Smooth muscle cell of the brain vasculature (primary cell): ENCODE measurements at regions not wholly inside any gene's neighbourhood (a gene's known extent, or its start where the extent isn't known, plus 50 kb on each side); places are given as distances from the start of the nearest gene placed in this dataset.

ENCODE experiments used
- DNase-seq: peaks from one replicate; pipeline ENCODE4 v3.0.0-alpha.2; 2012; ENCODE audit warnings: low read depth, low spot score

DNA sequence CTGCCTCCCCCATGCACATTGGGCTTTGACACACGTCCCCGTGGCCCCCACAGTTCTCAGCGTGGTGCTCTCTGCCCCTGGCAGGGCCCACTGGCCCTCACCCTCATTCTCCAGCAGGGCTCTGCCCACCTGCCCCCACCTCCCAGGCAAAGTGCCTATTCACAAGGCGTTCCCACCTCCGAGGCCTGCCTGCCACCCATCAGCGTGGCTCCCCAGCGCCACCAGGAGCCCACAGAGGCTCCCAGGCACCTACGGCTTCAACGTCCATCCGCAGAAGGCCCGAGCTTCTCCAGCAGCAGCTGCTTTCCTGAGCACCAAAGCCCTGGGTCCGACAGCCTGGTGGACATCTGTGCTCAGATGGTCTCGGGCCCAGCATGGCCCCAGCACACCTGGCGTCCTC lies 211.8 kb upstream of the PPP2R2D start:
- no peak for DNase-seq

DNA sequence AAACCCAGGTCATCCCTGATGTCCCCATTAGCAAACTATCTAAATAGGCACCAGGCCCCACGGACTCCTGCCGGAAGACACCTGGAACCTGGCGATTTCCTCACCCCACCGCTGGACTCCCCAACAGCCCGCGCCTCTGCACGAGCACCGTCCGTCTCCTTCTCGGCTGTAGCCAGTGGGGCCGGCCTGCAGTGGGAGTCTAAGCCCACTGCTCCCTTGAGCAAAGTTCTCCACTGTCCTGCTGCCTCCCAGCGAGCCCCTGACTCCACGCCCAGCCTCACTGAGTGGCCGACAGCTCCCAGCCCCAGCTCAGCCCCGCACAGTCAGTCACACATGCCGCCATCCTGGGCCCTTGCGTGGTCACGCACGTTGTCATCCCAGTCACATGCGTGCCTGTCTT lies 211.3 kb upstream of the PPP2R2D start:
- DNase-seq: no peak

DNA sequence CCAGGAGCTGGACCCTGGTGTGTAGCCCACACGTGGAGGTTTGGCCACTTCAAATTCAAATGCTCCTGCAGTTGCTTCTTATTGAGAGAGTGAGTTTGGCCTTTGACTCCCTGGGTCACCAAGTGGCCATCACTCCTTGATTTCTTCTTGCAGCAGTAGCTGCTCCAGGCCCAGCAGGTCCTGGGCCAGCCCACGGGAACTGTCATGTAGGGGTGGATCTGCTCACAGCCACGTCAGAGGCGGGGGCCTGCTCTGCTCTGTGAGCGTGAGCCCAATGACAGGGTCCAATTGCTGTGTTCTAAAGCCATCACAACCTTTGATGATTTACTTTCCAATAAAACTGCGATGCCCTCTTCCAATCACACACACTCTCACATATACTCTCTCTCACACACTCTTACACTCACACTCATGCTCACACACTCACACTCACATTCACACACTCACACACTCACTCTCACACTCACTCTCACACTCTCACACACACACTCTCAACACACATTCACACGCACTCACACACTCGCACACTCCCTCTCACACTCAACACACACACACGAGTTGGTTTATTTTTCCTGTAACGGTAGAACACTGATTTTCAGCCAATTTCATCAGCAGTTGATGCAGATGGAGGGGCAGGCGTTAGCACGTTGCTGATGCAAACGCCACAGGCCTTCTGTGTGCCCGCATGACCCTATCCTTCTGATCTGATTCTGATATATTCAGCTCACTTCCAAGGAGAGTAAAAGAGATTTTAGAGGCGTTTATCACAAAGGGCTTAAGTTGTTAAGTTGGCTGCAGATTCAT lies 210.7 kb upstream of the PPP2R2D start:
- DNase-seq: no peak

DNA sequence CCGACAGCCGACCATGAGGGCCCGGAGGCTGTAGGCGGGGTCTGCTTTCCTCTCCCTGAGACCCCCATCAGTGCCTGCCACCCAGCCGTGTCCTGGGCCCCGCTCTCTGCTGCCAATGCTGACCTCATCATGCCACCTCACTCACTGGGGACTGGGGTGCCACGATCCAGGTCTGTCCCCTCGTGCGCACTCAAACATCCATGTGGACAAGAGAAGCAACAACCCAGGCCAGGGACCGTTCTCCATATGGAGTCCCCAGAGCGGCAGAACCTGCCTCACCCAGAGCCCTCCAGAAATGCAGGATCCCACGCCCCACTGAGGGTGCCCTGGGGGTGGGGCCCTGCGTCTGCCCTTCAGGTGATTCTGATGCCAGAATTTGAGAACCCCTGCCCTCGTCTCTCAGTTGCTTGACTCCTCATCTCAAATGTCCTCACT lies 210.0 kb upstream of the PPP2R2D start:
- no peak for DNase-seq

DNA sequence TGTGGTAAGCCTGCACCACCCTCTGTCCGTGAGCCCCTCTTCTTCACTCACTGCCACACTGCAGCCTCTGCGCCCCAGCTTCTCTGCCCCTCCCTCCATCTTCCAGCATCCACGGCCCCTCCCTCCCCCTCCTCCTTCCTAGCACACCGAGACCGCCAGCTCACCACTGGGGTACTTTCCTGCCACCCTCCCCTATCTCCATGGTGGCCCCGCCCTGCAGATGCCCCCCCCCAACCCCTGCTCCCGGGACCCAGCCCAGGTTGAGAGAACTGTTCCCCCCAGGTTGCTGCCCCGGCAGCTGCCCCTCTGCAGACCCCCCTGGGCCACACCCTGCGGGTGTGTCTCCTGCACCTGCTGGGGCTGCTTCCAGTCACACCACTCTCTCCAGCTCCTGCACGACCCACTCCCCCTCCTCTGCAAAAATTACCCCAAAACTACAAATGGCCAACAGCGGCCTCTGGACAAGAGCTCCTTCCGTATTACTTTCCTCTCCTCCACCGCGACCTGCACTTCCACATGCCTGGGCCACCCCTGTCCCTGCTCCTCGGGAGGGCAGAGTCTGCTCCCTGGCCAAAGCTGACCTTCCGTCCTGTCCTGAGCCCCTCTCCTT lies 209.2 kb upstream of the PPP2R2D start:
- no peak for DNase-seq

DNA sequence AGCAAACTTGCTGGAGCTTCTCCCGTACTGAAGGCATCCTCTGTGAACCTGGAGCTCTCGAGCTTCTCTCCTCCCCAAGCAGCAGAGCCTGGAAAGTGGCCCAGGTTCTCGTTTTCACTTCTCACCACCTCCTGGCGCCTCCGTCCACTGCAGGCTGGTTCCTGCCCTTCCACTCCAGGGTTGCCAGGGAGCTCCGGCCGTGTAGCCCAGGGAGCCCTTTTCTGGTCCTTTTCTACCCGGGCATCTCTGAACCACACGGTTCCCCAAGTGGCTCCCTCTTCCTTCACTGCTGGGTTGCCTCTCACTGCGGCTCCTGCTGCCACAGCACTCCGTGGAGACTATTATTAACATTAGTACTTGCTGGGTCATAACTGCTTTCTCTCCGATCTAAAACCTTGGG lies 208.6 kb upstream of the PPP2R2D start:
- DNase-seq: no peak

DNA sequence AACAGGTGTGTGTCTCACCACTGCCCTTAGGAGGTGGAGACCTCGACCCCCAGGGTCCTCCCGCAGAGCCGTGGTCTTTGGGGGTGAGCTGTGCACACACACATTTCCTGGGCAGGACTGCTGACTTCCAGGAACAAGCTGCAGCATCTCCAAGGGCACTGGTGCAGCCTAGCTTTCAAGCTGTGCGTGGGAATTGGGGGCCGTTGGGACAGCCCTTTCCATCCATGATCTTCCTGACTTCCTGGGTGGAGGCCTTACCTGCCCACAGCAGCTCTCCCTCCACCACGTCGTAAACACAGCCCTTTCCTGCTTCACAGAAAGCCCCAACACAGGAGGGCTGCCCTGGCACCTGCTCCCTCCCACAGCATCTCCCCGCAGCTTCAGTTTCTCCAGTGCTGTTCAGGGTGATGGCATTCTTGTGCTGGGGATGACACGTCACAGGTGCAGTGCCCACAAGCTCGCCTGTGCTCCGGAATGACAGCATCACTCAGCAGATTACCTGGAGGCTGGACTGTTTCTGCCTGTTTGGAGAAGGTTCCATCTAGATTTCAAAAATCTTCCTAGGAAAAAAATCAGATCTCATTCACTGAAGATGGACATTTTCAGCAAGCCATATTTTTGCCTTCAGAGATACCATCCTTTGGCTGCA lies 208.0 kb upstream of the PPP2R2D start:
- no peak for DNase-seq

DNA sequence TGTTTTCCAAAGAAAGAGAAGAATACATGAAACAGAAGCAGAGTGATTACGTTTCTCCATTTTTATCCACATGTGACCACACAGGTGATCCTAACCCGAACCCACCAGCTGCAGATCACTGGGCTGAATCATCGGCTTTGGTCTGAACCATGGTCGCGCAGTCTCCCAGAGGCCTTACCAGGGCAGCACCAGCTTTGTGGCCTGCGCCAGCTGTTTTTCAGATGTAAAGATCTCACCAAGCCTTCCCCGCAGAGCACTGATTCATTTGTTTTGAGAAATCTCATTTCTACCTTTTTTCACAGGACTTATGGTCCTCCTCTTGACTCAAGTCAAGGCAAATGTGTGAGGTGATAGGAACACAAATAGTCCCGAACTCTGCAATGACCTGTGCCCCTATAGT lies 207.0 kb upstream of the PPP2R2D start:
- DNase-seq: no peak

DNA sequence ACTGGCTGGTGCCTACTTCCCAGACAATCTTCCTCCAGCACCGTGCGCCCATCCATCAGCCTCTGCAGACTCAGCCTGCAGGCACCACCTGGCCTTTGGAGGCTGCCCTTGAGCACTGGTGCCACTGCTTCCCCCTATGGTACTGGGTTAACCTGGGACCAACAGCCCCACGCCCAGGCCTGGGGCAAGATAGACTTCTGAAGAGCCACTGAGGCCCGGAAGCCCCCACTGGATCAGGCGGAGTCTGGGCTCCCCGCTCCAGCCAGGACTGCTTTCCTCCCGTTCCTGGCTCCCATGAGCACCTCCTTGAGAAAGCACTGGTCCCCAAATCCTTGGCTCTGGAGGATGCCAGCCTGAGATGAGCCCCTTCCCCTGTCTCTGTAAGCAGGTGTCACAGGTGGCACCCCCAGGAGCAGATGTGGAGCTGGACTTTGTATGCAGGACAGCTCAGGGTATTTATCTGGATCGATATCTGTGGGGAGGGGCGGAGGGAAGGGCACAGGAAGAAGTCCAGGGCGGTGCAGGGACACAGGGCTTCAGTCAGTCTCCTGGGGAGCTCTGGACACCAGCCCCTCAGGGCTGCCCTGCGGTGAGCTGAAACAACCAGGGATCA lies 206.5 kb upstream of the PPP2R2D start:
- DNase-seq: no peak

DNA sequence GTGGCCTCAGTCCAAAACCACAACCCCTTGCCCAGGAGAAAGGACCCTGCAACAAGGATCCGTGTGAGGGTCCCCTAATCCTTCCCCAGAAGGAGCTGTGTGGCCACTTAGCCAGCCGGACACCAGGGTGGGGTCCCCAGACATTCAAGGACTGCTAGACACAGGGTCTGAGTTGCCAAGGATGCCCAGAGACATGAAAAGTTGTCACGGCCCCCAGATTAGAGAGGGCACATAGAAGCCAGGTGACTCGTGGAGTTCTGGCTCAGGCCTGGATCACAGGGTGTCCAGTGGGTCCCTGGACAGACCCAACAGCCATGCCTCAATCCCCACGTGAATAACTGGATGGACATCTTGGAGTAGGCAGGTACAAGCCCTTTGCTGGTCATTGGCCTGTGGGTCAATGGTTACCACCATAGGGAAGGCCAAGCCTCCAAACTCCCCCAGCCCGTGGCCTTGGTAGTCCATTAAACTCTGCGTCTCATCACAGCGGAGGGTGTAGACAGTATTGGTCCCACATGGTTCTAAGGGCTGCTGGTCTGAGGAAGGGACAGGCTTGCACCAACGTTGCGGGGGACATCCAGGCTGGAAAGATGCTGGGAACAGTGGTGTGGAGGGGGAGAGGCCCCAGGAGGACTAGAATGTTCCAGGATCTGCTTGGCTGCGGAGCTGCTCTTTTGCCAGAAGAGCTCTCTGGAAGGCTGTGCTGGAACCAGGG lies 205.9 kb upstream of the PPP2R2D start:
- no peak for DNase-seq

DNA sequence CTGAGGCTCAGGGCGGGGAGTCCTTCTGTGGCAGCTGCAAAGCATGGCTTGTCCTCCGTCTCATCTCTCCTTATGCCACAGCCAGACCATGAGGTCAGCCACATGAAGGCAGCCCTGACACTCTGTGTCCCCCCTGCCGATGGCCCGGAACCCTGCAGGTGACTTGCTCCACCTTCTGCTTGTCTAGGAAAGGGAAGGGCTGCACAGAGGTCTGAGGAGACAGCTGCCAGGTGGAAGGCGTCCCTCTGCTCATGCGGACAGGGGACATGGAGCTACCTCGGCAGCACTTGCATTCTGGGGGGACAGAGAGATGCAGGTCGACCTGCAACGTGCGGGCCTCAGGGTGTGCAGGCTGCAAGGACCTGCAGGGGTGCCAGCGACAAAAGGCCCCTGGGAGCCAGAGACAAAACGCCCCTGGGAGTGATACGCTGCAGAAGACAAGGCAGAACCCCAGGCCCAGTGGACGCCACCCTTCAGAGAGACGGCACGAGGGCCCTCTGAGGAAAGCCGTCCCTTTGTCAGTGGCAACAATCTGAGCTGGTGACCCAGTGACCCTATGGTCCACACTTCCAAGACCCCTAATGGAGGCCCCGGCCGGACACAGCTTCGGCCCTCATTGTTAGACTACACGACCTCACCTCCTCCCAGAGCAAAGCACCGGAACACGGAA lies 205.2 kb upstream of the PPP2R2D start:
- no peak for DNase-seq

DNA sequence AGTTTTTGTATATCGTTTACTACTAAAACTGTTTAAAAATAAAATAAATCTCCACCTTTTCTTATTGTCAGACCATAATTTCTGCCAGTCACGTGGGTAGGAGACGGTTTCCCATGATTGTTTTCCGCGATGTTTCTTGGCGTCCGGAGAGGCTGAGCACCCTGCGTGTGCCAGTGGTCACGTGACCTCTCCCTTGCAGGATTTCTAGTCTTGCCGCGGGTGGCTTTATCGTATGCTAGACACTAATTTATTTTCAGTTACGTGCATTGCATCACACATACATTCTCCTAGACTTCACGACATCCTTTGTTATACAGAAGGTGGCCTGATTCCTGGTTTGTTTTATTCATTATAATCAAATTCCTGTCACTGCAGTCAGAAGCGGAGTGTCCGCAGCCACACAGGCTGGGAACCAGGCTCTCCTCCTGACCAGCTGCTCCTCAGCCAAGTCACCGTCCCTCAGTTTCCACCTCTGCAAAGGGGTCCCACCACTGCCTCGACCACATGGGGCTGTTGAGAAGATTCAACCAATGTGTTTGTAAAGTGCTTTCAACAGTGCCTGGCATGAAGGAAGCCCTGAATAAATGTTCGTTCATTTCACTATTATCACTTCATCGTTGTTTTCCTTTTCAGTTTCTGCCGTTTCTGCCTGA lies 203.2 kb upstream of the PPP2R2D start:
- DNase-seq: no peak

DNA sequence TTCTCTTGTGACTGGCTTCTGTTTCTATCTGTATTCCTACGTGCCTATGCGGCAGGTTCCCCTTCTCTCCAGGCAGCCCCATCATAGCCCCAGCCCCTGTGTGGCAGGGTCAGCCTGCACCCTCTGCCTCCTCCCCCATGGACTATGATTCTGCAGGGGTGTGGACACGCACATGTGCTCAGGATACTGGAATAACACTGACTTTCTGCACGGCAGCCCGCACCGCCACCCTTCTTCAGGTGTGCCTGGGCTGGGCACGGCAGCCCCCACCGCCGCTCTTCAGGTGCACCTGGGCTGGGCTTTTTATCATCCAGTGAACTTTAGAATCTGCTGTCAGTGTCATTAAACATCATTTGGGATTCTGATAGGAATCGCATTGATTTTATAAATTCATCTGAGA lies 202.6 kb upstream of the PPP2R2D start:
- DNase-seq: no peak

DNA sequence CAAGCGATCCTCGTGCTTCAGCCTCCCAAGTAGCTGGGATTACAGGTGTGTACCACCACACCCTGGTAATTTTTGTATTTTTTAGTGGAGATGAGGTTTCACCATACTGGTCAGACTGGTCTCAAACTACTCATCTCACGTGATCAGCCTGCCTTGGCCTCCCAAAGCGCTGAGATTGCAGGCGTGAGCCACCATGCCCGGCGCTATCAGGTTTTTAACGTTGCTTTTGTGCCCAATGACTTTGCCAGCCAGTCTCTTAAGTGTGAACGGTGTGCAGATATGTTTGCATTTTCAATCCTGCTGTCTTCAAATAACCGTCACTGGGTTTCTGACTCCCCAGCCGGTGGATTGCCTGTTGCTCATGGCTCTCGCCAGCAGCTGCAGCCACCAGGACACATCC lies 201.8 kb upstream of the PPP2R2D start:
- no peak for DNase-seq

DNA sequence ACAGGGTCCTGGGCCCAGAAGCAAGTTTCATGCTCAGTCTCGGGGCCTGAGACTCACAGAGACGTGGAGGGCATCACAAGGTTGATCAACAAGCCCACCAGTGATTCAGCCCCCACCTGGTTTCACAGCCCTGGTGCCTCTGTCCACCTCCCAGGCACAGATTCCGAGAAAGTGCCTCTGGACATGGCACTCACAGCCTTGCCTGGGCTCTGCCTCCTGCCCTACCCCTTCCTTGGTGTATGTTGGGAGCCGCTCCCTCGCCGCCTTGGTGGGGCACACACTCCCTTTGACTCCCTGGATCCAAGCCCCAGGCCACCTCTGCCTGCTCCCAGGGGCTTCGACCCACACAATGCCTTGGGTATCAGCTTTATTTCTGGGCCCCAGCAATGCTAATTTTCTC lies 200.8 kb upstream of the PPP2R2D start:
- no peak for DNase-seq

DNA sequence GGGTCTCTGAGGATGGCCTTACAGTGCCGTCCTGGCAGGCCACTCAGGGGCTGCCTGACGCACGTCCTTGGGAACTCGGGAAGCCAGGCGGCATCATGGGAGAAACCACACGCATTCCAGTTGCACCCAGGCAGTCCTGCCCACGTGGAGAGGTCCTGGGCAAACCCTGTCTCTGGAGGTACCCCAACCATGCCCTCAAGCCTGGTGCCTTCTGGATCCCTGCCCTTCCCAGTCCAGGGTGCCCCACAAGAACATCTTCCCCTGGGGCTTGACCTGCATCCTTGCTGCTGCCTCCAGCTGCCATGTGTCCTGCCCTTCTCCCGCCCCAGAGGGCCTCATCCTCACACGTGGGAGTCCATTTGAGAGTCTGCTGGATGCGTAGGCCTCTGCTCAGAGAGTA lies 200.3 kb upstream of the PPP2R2D start:
- no peak for DNase-seq

DNA sequence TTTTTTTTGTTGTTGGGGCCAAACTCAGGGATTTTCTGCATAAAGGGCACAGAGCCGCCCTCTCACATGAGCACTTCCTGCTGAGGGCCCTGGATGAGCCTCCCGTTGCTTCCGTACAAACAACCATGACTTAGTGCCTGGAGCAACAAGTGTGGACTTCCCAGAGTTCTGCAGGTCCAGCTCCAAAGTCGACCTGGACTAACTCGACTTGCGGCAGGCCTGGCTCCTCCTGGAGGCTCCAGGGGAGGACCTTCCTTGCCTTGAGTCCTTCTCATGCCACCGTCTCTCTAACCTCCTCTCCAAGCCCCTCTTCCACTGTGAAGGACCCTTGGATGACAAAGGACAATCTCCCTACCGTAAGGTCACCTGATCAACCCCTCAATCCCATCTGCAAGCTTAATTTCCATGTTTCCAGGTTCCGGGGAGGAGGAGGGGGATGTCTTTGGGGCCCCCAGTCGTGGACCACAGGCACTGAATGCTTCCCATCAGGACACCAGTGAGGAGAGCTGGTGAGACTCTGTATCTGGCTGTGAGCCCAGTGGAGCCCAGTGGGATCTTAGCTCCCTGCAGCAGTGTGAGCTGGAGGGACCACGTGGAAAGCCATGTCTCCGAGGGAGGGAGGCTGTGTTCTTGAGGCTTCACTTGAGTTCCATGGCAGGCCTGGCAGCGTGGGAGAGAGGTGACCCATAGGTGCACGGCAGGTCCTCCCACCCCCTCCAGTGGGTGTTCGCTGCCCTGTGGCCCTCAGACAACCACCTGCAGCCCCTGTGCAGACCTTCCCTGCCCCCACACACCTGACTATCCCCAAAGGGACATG lies 199.5 kb upstream of the PPP2R2D start:
- no peak for DNase-seq

DNA sequence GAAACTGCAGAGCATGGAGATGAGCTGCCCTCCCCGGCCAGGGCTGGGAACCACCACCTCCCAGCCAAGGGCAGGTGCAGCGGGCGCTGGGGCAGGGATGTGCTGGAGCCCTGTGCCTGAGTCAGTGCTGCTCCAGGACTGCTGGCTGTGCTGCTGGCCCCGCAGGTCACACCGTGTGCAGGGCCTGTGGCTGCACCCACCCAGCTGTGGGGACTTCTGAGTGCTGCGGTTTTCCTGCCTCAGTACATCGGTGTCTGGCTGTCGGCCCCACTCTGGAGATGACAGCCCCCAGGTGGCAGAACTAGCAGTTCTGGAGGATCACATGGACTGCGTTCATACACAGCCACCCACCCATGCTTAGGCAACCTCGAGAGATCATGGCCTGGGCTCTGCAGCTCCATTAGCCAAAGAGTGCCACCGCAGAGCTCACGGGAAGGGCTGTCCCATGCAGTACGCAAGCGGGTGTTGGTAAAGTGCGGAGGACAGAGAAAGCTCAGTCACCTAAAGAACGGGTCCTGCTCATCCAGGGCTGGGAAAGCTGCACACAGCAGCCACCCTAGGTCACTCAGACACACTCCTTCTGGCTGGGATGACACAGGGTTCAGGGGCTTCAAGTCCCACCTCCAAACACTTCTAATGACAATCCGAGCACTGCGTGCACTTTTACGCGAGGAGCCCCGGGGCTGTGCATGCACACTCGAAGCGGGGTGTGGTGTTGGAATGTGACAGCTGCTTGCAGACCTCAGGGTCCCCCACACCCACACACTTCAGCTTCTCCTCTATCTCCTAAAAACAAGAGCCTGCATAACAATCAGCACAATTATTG lies 198.1 kb upstream of the PPP2R2D start:
- DNase-seq: no peak

DNA sequence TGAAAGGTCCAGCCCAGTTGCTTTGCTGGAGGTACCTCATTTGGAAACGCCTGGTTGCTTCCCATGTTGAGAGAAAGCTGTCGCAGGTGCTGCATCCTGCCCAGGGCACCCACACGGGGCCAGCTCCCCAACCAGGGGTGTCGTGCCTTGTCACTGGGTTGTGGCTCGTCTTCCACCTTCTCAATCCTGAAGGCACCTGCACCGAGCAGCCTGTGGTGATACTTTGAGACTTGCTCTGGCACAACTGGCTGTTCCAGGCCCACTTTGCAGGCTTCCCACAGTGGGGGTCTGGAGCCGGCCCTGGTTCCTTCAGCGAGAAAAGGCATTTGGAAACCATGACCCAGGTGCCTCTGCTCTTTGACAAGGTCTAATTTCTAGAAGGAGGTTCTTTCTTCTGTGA lies 197.3 kb upstream of the PPP2R2D start:
- no peak for DNase-seq
